Kasumi-1 (cell line): ENCODE measurements at regions not wholly inside any gene's neighbourhood (a gene's known extent, or its start where the extent isn't known, plus 50 kb on each side); places are given as distances from the start of the nearest gene placed in this dataset.
"Not testable (repeated sequence)": the region's sequence is repeated elsewhere in the genome, so short reads cannot be mapped to it uniquely, and the experiment has no call there.

Source experiments
- DNase-seq, 2 experiments: peaks; one replicate each; lab custom pipeline; 2025; lab: John Stamatoyannopoulos, UW

- no peak for DNase-seq
These were observed 607.4 kb downstream of the KIF4B start for GRCh38 chr5:155620821-155621410.

- no peak for DNase-seq
These were observed 611.2 kb downstream of the KIF4B start for GRCh38 chr5:155624597-155625241.

DNA sequence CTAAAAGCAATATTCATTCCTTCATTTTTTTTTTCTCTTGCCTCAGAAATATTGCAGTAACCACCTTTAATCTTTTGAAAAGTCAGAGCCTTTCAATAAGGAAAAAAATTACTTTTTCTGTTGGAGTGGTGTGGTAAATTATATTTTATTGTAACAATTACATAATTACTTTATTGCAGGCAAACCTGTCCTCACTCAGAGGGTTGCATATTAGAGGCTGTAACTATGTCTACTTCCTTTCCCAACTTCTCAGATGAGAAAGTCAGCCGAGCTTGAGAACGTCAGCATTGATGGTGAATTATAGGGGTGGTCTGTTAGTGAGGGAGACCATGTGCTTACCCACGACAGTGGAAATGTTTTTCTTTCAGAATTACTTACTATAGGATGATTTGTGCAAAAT lies 611.8 kb downstream of the KIF4B start:
- no peak for DNase-seq

GRCh38 chr5:155625897-155626543 lies 612.5 kb downstream of the KIF4B start:
- no peak for DNase-seq

DNA sequence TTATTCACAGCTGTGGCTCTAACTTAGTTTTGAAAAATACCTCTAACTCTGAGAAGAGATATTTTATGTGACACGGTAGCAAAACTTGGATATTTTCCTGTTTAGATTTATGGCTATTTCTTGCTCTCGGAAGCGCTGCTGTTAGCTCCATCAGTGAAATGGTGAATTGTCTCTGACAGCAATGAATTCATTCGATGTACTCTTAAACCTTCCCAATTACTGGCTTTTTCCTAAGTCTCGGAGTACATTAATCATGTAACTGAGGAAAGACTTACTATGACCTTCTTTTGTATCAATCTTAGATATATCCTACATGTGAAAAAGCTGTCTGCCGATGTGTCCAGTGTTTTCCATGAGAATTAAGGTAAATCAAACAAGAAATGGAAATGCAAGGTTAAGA lies 613.0 kb downstream of the KIF4B start:
- DNase-seq = no peak

DNA sequence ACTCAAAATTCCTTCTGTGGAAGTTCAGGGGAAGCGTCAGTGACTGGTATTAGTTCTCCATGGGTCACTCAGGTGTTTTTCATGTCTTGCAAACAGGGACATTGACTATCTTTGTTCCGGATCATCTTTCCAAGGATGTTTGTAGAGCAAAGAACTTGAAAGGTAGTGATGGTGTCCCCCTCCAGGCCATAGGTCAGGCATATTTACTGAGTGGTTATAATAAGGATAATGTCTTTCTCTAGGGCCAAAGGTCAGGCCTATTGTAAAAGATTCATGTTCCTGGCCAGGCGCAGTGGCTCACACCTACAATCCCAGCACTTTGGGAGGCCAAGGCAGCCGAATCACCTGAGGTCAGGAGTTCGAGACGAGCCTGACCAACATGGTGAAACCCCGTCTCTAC lies 614.8 kb downstream of the KIF4B start:
- DNase-seq = no peak

GRCh38 chr5:155629597-155629996 lies 616.0 kb downstream of the KIF4B start:
- DNase-seq = no peak

DNA sequence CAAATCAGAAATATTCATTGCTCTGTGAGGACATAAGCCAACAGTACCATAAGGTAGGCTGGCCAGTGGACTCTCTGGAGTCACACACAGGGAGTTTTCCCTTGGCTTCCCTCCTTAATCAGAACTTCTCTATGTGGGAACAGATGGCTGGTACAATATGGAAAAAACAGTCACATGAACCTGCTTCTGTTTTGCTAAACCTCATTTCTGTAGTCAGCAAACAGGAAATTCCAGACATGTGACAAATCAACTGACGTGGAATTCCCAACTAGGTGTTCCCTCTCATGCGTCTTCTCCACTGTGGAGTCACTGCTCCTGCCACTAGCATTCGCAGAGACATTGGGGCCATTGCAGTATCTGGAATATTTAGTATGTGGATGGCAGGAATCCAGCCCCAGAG lies 617.6 kb downstream of the KIF4B start:
- no peak for DNase-seq

- no peak for DNase-seq
These were observed 619.9 kb downstream of the KIF4B start for GRCh38 chr5:155633338-155633957.

DNA sequence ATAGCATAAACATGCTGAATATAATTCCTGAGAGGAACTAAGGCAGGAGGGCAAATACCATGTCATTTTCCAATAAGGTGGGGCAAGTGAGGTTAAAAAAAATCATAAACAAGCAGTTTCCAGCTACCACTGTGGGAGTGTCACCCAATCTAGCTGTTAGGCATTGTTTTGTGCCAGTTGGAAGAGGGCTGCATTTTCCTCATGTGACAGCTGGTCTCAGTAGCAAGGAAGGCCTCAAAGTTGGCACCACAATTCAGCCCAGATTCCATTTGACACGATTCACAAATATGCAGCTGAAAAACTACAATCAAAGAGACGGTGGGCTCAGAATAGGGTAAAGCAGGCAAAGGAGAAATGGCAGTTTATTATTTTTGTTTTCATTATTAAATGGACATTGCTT lies 636.1 kb downstream of the KIF4B start:
- no peak for DNase-seq

- no peak for DNase-seq
These were observed 642.0 kb downstream of the KIF4B start for GRCh38 chr5:155655569-155655968.

GRCh38 chr5:155661859-155662258 lies 648.3 kb downstream of the KIF4B start:
- no peak for DNase-seq

DNA sequence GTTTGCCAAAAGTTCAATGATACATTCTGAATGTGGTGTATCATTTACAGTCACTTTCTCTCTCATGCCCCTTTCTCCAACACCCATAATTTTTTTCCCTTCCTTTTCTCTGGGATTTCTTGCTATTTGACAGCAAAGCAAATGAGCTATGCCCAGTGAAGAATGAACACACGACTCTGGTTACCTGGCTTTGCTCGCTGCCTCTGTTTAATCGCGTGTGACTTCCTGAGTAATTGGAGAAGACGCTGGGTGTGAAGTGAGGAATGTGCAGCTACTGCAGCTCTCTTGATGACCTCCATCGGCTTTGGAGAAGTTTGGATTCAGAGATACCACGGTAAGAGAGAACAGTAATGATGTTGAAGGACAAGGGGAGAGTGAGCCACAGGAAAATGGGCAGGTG lies 651.8 kb downstream of the KIF4B start:
- no peak for DNase-seq

GRCh38 chr5:155672001-155672400 lies 655.0 kb upstream of the SGCD start:
- not testable (repeated sequence) for DNase-seq

- no peak for DNase-seq
These were observed 650.0 kb upstream of the SGCD start for GRCh38 chr5:155676967-155677366.

- no peak for DNase-seq
These were observed 648.6 kb upstream of the SGCD start for GRCh38 chr5:155678371-155678770.

DNA sequence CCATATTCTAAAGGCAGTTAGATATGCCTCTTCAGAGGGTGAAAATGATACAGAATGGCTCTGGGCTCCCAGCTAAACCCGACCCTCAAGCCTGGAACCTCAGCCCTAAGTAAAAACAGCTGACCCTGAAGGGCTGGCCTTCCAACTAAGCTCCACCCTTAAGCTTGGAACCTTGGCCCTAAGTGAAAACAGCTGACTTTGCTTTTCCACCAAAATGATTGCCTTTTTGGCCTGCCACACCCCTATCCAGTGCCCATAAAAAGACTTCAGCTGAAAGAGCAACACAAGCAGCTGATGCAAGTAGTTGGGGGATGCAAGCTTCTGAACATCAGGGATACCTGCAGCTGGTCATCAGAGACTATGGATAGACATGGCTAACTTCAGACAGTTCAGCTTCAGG lies 647.4 kb upstream of the SGCD start:
- no peak for DNase-seq

DNA sequence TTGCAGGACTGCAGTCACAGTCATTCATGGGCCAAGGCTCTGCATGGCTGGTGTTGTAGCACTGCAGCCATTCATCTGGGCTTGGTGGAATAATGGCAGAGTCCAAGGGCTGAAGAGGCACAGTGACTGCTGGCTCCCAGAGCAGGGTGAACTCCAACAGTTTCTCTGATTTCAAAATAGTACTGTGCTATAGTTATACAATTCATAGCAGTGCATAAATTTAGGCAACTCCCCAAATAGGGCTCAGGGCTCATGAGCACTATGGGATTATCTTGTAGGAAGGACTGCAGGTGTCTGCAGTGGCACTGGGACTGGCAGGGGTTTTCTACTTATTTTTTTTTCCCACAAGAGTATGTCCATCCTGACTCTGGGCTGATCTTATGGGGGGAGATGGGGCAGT lies 642.5 kb upstream of the SGCD start:
- no peak for DNase-seq

DNA sequence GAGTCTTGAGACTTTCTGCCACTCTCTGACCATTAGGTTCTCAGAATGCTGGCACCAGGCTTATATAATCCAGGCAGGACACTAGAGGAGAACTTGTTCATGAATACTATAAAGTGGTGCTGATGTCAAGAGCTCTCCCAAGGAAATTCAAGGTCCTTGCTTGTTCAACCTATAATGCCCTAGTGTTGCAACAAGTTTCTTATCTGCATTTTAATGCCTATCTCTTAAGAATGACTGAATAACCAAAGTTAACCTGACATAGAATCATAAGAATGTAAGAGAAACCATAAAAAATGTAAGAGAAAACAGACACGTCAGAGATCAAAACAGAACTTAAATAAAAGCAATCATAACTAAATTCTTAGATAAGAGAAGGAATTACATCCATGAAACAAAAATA lies 640.8 kb upstream of the SGCD start:
- DNase-seq = no peak

- no peak for DNase-seq
These were observed 637.6 kb upstream of the SGCD start for GRCh38 chr5:155689406-155689805.

GRCh38 chr5:155696362-155696761 lies 630.6 kb upstream of the SGCD start:
- DNase-seq = no peak

DNA sequence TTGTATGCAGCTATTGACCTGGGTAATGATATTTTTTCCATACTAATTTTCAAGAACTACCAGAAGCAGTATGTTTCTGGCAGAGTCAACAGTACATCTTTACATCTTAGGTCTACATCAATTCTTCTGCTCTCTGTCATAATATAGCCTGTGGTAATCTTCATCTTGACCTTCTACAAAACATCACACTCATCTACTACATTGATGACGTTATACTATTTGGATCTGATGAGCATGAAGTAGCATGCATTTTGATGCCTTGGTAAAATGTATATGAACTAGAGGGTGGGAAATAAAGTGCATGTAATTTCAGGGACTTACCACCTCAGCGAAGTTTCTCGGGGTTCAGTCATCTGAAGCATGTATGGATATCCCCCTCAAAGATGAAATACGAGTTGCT lies 629.7 kb upstream of the SGCD start:
- DNase-seq = no peak

- no peak for DNase-seq
These were observed 627.6 kb upstream of the SGCD start for GRCh38 chr5:155699385-155699784.
